Testis (tissue), 2 donors: ENCODE measurements at regions not wholly inside any gene's neighbourhood (a gene's known extent, or its start where the extent isn't known, plus 50 kb on each side); places are given as distances from the start of the nearest gene placed in this dataset.

ENCODE experiments used
- CTCF ChIP-seq, 3 experiments: fragments of 450-650 bp in 2 of 3; fragments of 200-600 bp in 1 of 3; sonication (generic) in 1 of 3; IDR thresholded peaks; one replicate each; pipeline ENCODE4 v1.5.1; 2016 to 2019; ENCODE audit warnings: antibody characterized with exemption in 3 of 3, mild to moderate bottlenecking in 2 of 3, moderate library complexity in 1 of 3
- POLR2A ChIP-seq: fragments of 450-650 bp; IDR thresholded peaks from one replicate; pipeline ENCODE4 v1.6.1; 2017; ENCODE audit warnings: antibody characterized with exemption, mild to moderate bottlenecking, moderate library complexity

GRCh38 chr4:132767901-132768300, 381.2 kb upstream of the PCDH10 start:
- TF ChIP-seq CTCF (IDR thresholded peaks at IDR 0.05) (no peak), POLR2A (no peak)
